Neural cell (in vitro differentiated cells): ENCODE measurements at regions not wholly inside any gene's neighbourhood (a gene's known extent, or its start where the extent isn't known, plus 50 kb on each side); places are given as distances from the start of the nearest gene placed in this dataset.

Source experiments
- H2AFZ ChIP-seq: fragments of 200-600, 300-800 bp; sonication (generic), shearing (Covaris generic); 2 replicates; pipeline ENCODE4 v1.6.0; 2014; ENCODE audit warnings: low read depth, mild to moderate bottlenecking, antibody characterized with exemption, low read length, moderate library complexity
- H3F3A ChIP-seq: fragments of 200-600 bp; shearing (Covaris generic); 2 replicates; pipeline ENCODE4 v1.6.1; 2016; ENCODE audit warnings: mild to moderate bottlenecking, moderate library complexity, mixed read lengths, antibody characterized with exemption, low read length; ENCODE audit not compliant: insufficient read depth, poor library complexity, severe bottlenecking
- H3K27ac ChIP-seq: fragments of 200-600, 300-800 bp; sonication (generic), shearing (Covaris generic); 2 replicates; pipeline ENCODE4 v1.5.1; 2014; ENCODE audit warnings: mild to moderate bottlenecking, low read length, moderate library complexity
- H3K27me3 ChIP-seq: fragments of 300-800, 200-600 bp; sonication (generic), shearing (Covaris generic); 2 replicates; pipeline ENCODE4 v1.6.0; 2014; ENCODE audit warnings: mild to moderate bottlenecking, low read depth, low read length, moderate library complexity; ENCODE audit not compliant: insufficient read depth
- H3K36me3 ChIP-seq: fragments of 300-800, 200-600 bp; sonication (generic), shearing (Covaris generic); 2 replicates; pipeline ENCODE4 v1.5.1; 2014; ENCODE audit warnings: mild to moderate bottlenecking, antibody characterized with exemption, low read length, moderate library complexity; ENCODE audit not compliant: insufficient read depth
- H3K4me2 ChIP-seq: fragments of 300-800, 200-600 bp; sonication (generic), shearing (Covaris generic); 2 replicates; pipeline ENCODE4 v1.6.0; 2014; ENCODE audit warnings: mild to moderate bottlenecking, low read length
- H3K4me3 ChIP-seq: fragments of 300-800, 200-600 bp; sonication (generic), shearing (Covaris generic); 2 replicates; pipeline ENCODE4 v1.5.1; 2014; ENCODE audit warnings: mild to moderate bottlenecking, low read length, moderate library complexity
- H3K79me2 ChIP-seq: fragments of 200-600 bp; shearing (Covaris generic); replicated peaks from 2 replicates; pipeline ENCODE4 v1.6.0; 2014; ENCODE audit warnings: mild to moderate bottlenecking, low read length, moderate library complexity; ENCODE audit not compliant: insufficient read depth
- H3K9ac ChIP-seq: fragments of 300-800, 200-600 bp; sonication (generic), shearing (Covaris generic); 2 replicates; pipeline ENCODE4 v1.6.1; 2016; ENCODE audit warnings: mild to moderate bottlenecking, low read length, mixed read lengths
- H3K9me2 ChIP-seq: fragments of 200-600 bp; shearing (Covaris generic); 2 replicates; pipeline ENCODE4 v1.6.1; 2016; ENCODE audit warnings: mild to moderate bottlenecking, low read length, mixed read lengths; ENCODE audit not compliant: insufficient read depth
- H3K9me3 ChIP-seq: fragments of 200-600, 300-800 bp; sonication (generic), shearing (Covaris generic); 2 replicates; pipeline ENCODE4 v1.6.1; 2016; ENCODE audit warnings: mild to moderate bottlenecking, mixed run types, low read length, moderate library complexity, mixed read lengths
- H4K20me1 ChIP-seq: fragments of 200-600 bp; shearing (Covaris generic); 2 replicates; pipeline ENCODE4 v1.6.1; 2016; ENCODE audit warnings: mild to moderate bottlenecking, mixed run types; ENCODE audit not compliant: insufficient read depth
- CTCF ChIP-seq: fragments of 450-650 bp; IDR thresholded peaks from 2 replicates; pipeline ENCODE4 v1.5.1; 2014; ENCODE audit warnings: antibody characterized with exemption, mild to moderate bottlenecking, moderate library complexity; ENCODE audit not compliant: poor library complexity, severe bottlenecking
- EP300 ChIP-seq: fragments of 450-650 bp; conservative IDR thresholded peaks from 2 replicates; pipeline ENCODE4 v1.6.1; 2014; ENCODE audit warnings: antibody characterized with exemption, mild to moderate bottlenecking, moderate library complexity; ENCODE audit not compliant: poor library complexity, severe bottlenecking
- EZH2 ChIP-seq: fragments of 200-600, 300-800 bp; shearing (Covaris generic), sonication (generic); IDR thresholded peaks from 2 replicates; pipeline ENCODE4 v1.6.1; 2014; ENCODE audit warnings: antibody characterized with exemption, low read length, borderline replicate concordance, mild to moderate bottlenecking; ENCODE audit not compliant: insufficient read depth, poor library complexity, severe bottlenecking
- MXI1 ChIP-seq: fragments of 450-650 bp; conservative IDR thresholded peaks from 2 replicates; pipeline ENCODE4 v1.6.1; 2014; ENCODE audit warnings: antibody characterized with exemption, mild to moderate bottlenecking; ENCODE audit not compliant: poor library complexity, severe bottlenecking
- POLR2AphosphoS5 ChIP-seq: IDR thresholded peaks from 2 replicates; pipeline ENCODE4 v1.6.1; 2012
- RAD21 ChIP-seq: fragments of 450-650 bp; conservative IDR thresholded peaks from 2 replicates; pipeline ENCODE4 v1.6.1; 2014; ENCODE audit warnings: antibody characterized with exemption, mild to moderate bottlenecking, moderate library complexity
- REST ChIP-seq: IDR thresholded peaks from 2 replicates; pipeline ENCODE4 v1.6.1; 2012; ENCODE audit warnings: borderline replicate concordance
- SMC3 ChIP-seq: fragments of 450-650 bp; conservative IDR thresholded peaks from 2 replicates; pipeline ENCODE4 v1.6.1; 2014; ENCODE audit warnings: antibody characterized with exemption, mild to moderate bottlenecking, moderate library complexity; ENCODE audit not compliant: poor library complexity
- TAF1 ChIP-seq: IDR thresholded peaks from 2 replicates; pipeline ENCODE4 v1.6.1; 2012; ENCODE audit warnings: low read depth

DNA sequence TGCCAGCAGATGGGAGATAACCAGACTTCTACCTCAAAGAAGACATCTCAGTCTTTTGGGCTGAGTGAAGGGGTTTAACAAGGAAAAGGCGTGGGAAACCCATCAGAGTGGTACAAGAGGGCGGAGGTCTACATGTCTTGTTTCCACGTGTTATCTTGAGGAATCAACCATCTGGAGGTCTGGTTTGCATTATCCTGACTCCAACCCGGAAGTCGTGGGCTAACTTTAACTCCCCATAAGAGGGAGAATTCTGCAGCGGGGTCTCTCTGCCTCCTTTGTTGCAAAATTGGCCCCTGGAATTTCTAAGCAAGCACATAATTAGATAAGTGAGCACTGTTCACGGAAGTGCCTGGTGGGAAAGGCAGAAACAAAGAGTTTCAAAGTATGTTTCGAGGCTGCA, 398.7 kb upstream of the C16orf82 start:
- Histone ChIP-seq H3K27ac (no peak overlapping the region), H3K4me2 (no peak overlapping the region), H3K4me3 (no peak overlapping the region), H3K36me3 (no peaks in the 10 kb centered on the region), H3K9me2 (no peaks in the 10 kb centered on the region), H3F3A (no peaks in the 10 kb centered on the region), H3K27me3 (no peaks in the 10 kb centered on the region), H3K79me2 (no peaks in the 10 kb centered on the region), H4K20me1 (no peaks in the 10 kb centered on the region), H3K9me3 (no peaks in the 10 kb centered on the region), H3K9ac (no peak overlapping the region), H2AFZ (no peak overlapping the region)
- TF ChIP-seq SMC3: no peak
- no peak for TF ChIP-seq POLR2AphosphoS5
- TF ChIP-seq EP300: no peak
- TF ChIP-seq MXI1: no peak
- no peak for TF ChIP-seq CTCF
- no peak for TF ChIP-seq REST
- no peak for TF ChIP-seq EZH2
- TF ChIP-seq RAD21: no peak
- TF ChIP-seq TAF1: no peak

GRCh38 chr16:26672206-26672605, 394.5 kb upstream of the C16orf82 start:
- no peaks in the 10 kb centered on the region for H3K9me3 ChIP-seq
- TF ChIP-seq EP300 (no peak), SMC3 (no peak), POLR2AphosphoS5 (no peak), REST (no peak), MXI1 (no peak), CTCF (no peak), EZH2 (no peak), RAD21 (no peak), TAF1 (no peak)
- no peaks in the 10 kb centered on the region for H3K36me3 ChIP-seq

More at GRCh38 chr16:26672206-26672605, 394.5 kb upstream of the C16orf82 start:
- Histone ChIP-seq H3K9me2 (no peaks in the 10 kb centered on the region), H3K4me3 (no peak overlapping the region), H3K27ac (no peak overlapping the region), H3K79me2 (no peaks in the 10 kb centered on the region), H3K9ac (no peak overlapping the region), H3K27me3 (no peaks in the 10 kb centered on the region), H4K20me1 (no peaks in the 10 kb centered on the region), H3K4me2 (no peak overlapping the region), H3F3A (no peaks in the 10 kb centered on the region), H2AFZ (no peak overlapping the region)
